GM12891 (cell line): ENCODE measurements at regions not wholly inside any gene's neighbourhood (a gene's known extent, or its start where the extent isn't known, plus 50 kb on each side); places are given as distances from the start of the nearest gene placed in this dataset.

Experiments
- POLR2A ChIP-seq: IDR thresholded peaks from 2 replicates; pipeline ENCODE4 v1.6.1; 2011; ENCODE audit warnings: low read depth, low read length, control low read depth
- POLR2AphosphoS5 ChIP-seq: IDR thresholded peaks from 2 replicates; pipeline ENCODE4 v1.6.1; 2011; ENCODE audit warnings: low read depth, low read length, control low read depth
- POU2F2 ChIP-seq: IDR thresholded peaks from 2 replicates; pipeline ENCODE4 v1.6.1; 2011; ENCODE audit warnings: low read depth, mild to moderate bottlenecking, control low read depth, low read length, moderate library complexity
- SPI1 ChIP-seq: IDR thresholded peaks from 2 replicates; pipeline ENCODE4 v1.6.1; 2011; ENCODE audit warnings: low read depth, low read length, control low read depth
- TAF1 ChIP-seq: IDR thresholded peaks from 2 replicates; pipeline ENCODE4 v1.6.1; 2011; ENCODE audit warnings: low read depth, low read length, control low read depth

- TF ChIP-seq POLR2AphosphoS5 (no peak), POLR2A (no peak), SPI1 (no peak), POU2F2 (no peak), TAF1 (no peak)
These were observed 154.1 kb upstream of the ZSWIM2 start for GRCh38 chr2:187003038-187003554.
